Neural cell (in vitro differentiated cells): ENCODE measurements at regions not wholly inside any gene's neighbourhood (a gene's known extent, or its start where the extent isn't known, plus 50 kb on each side); places are given as distances from the start of the nearest gene placed in this dataset.

Experiments
- H2AFZ ChIP-seq: fragments of 200-600, 300-800 bp; sonication (generic), shearing (Covaris generic); 2 replicates; pipeline ENCODE4 v1.6.0; 2014; ENCODE audit warnings: low read depth, mild to moderate bottlenecking, antibody characterized with exemption, low read length, moderate library complexity
- H3F3A ChIP-seq: fragments of 200-600 bp; shearing (Covaris generic); 2 replicates; pipeline ENCODE4 v1.6.1; 2016; ENCODE audit warnings: mild to moderate bottlenecking, moderate library complexity, mixed read lengths, antibody characterized with exemption, low read length; ENCODE audit not compliant: insufficient read depth, poor library complexity, severe bottlenecking
- H3K27ac ChIP-seq: fragments of 200-600, 300-800 bp; sonication (generic), shearing (Covaris generic); 2 replicates; pipeline ENCODE4 v1.5.1; 2014; ENCODE audit warnings: mild to moderate bottlenecking, low read length, moderate library complexity
- H3K27me3 ChIP-seq: fragments of 300-800, 200-600 bp; sonication (generic), shearing (Covaris generic); 2 replicates; pipeline ENCODE4 v1.6.0; 2014; ENCODE audit warnings: mild to moderate bottlenecking, low read depth, low read length, moderate library complexity; ENCODE audit not compliant: insufficient read depth
- H3K36me3 ChIP-seq: fragments of 300-800, 200-600 bp; sonication (generic), shearing (Covaris generic); 2 replicates; pipeline ENCODE4 v1.5.1; 2014; ENCODE audit warnings: mild to moderate bottlenecking, antibody characterized with exemption, low read length, moderate library complexity; ENCODE audit not compliant: insufficient read depth
- H3K4me2 ChIP-seq: fragments of 300-800, 200-600 bp; sonication (generic), shearing (Covaris generic); 2 replicates; pipeline ENCODE4 v1.6.0; 2014; ENCODE audit warnings: mild to moderate bottlenecking, low read length
- H3K4me3 ChIP-seq: fragments of 300-800, 200-600 bp; sonication (generic), shearing (Covaris generic); 2 replicates; pipeline ENCODE4 v1.5.1; 2014; ENCODE audit warnings: mild to moderate bottlenecking, low read length, moderate library complexity
- H3K79me2 ChIP-seq: fragments of 200-600 bp; shearing (Covaris generic); replicated peaks from 2 replicates; pipeline ENCODE4 v1.6.0; 2014; ENCODE audit warnings: mild to moderate bottlenecking, low read length, moderate library complexity; ENCODE audit not compliant: insufficient read depth
- H3K9ac ChIP-seq: fragments of 300-800, 200-600 bp; sonication (generic), shearing (Covaris generic); 2 replicates; pipeline ENCODE4 v1.6.1; 2016; ENCODE audit warnings: mild to moderate bottlenecking, low read length, mixed read lengths
- H3K9me2 ChIP-seq: fragments of 200-600 bp; shearing (Covaris generic); 2 replicates; pipeline ENCODE4 v1.6.1; 2016; ENCODE audit warnings: mild to moderate bottlenecking, low read length, mixed read lengths; ENCODE audit not compliant: insufficient read depth
- H3K9me3 ChIP-seq: fragments of 200-600, 300-800 bp; sonication (generic), shearing (Covaris generic); 2 replicates; pipeline ENCODE4 v1.6.1; 2016; ENCODE audit warnings: mild to moderate bottlenecking, mixed run types, low read length, moderate library complexity, mixed read lengths
- H4K20me1 ChIP-seq: fragments of 200-600 bp; shearing (Covaris generic); 2 replicates; pipeline ENCODE4 v1.6.1; 2016; ENCODE audit warnings: mild to moderate bottlenecking, mixed run types; ENCODE audit not compliant: insufficient read depth
- EP300 ChIP-seq: fragments of 450-650 bp; conservative IDR thresholded peaks from 2 replicates; pipeline ENCODE4 v1.6.1; 2014; ENCODE audit warnings: antibody characterized with exemption, mild to moderate bottlenecking, moderate library complexity; ENCODE audit not compliant: poor library complexity, severe bottlenecking
- EZH2 ChIP-seq: fragments of 200-600, 300-800 bp; shearing (Covaris generic), sonication (generic); IDR thresholded peaks from 2 replicates; pipeline ENCODE4 v1.6.1; 2014; ENCODE audit warnings: antibody characterized with exemption, low read length, borderline replicate concordance, mild to moderate bottlenecking; ENCODE audit not compliant: insufficient read depth, poor library complexity, severe bottlenecking
- MXI1 ChIP-seq: fragments of 450-650 bp; conservative IDR thresholded peaks from 2 replicates; pipeline ENCODE4 v1.6.1; 2014; ENCODE audit warnings: antibody characterized with exemption, mild to moderate bottlenecking; ENCODE audit not compliant: poor library complexity, severe bottlenecking
- POLR2AphosphoS5 ChIP-seq: IDR thresholded peaks from 2 replicates; pipeline ENCODE4 v1.6.1; 2012
- RAD21 ChIP-seq: fragments of 450-650 bp; conservative IDR thresholded peaks from 2 replicates; pipeline ENCODE4 v1.6.1; 2014; ENCODE audit warnings: antibody characterized with exemption, mild to moderate bottlenecking, moderate library complexity
- SMC3 ChIP-seq: fragments of 450-650 bp; conservative IDR thresholded peaks from 2 replicates; pipeline ENCODE4 v1.6.1; 2014; ENCODE audit warnings: antibody characterized with exemption, mild to moderate bottlenecking, moderate library complexity; ENCODE audit not compliant: poor library complexity
- TAF1 ChIP-seq: IDR thresholded peaks from 2 replicates; pipeline ENCODE4 v1.6.1; 2012; ENCODE audit warnings: low read depth
- TF ChIP-seq, protein P1 (sequence below): IDR thresholded peaks from 2 replicates; pipeline ENCODE4 v1.6.1; 2012; ENCODE audit warnings: borderline replicate concordance
- TF ChIP-seq, protein P2 (sequence below): fragments of 450-650 bp; IDR thresholded peaks from 2 replicates; pipeline ENCODE4 v1.5.1; 2014; ENCODE audit warnings: antibody characterized with exemption, mild to moderate bottlenecking, moderate library complexity; ENCODE audit not compliant: poor library complexity, severe bottlenecking

DNA sequence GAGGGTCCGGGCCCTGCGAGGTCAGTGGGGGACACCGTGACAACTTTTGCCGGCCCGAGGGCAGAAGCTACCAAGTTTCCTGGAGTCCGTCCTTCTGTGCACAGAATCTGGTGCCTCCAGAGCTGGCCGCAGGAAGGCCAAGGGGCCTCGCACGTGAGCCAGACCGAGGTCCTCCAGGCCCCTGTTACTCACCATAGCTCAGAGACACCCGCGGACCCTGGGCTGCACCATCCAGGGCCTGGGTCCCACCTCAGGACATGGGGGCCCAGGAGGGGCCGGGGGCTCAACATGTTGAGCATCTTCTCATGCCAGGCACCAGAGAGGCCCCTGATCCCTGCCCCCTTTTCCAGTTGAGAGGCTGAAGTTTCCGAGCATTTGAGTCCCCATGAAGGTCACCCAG, 87.9 kb downstream of the HMX1 start:
- TF ChIP-seq TAF1 (no peak), EP300 (no peak), MXI1 (no peak), EZH2 (no peak), SMC3 (no peak), POLR2AphosphoS5 (no peak), RAD21 (no peak)
- TF ChIP-seq, protein P1, sequence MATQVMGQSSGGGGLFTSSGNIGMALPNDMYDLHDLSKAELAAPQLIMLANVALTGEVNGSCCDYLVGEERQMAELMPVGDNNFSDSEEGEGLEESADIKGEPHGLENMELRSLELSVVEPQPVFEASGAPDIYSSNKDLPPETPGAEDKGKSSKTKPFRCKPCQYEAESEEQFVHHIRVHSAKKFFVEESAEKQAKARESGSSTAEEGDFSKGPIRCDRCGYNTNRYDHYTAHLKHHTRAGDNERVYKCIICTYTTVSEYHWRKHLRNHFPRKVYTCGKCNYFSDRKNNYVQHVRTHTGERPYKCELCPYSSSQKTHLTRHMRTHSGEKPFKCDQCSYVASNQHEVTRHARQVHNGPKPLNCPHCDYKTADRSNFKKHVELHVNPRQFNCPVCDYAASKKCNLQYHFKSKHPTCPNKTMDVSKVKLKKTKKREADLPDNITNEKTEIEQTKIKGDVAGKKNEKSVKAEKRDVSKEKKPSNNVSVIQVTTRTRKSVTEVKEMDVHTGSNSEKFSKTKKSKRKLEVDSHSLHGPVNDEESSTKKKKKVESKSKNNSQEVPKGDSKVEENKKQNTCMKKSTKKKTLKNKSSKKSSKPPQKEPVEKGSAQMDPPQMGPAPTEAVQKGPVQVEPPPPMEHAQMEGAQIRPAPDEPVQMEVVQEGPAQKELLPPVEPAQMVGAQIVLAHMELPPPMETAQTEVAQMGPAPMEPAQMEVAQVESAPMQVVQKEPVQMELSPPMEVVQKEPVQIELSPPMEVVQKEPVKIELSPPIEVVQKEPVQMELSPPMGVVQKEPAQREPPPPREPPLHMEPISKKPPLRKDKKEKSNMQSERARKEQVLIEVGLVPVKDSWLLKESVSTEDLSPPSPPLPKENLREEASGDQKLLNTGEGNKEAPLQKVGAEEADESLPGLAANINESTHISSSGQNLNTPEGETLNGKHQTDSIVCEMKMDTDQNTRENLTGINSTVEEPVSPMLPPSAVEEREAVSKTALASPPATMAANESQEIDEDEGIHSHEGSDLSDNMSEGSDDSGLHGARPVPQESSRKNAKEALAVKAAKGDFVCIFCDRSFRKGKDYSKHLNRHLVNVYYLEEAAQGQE: no peak
- TF ChIP-seq, protein P2, sequence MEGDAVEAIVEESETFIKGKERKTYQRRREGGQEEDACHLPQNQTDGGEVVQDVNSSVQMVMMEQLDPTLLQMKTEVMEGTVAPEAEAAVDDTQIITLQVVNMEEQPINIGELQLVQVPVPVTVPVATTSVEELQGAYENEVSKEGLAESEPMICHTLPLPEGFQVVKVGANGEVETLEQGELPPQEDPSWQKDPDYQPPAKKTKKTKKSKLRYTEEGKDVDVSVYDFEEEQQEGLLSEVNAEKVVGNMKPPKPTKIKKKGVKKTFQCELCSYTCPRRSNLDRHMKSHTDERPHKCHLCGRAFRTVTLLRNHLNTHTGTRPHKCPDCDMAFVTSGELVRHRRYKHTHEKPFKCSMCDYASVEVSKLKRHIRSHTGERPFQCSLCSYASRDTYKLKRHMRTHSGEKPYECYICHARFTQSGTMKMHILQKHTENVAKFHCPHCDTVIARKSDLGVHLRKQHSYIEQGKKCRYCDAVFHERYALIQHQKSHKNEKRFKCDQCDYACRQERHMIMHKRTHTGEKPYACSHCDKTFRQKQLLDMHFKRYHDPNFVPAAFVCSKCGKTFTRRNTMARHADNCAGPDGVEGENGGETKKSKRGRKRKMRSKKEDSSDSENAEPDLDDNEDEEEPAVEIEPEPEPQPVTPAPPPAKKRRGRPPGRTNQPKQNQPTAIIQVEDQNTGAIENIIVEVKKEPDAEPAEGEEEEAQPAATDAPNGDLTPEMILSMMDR: no peak
- H3K9ac ChIP-seq: no peak overlapping the region
- no peaks in the 10 kb centered on the region for H3K79me2 ChIP-seq
- H3K4me3 ChIP-seq: no peak overlapping the region
- H3K9me2 ChIP-seq: no peaks in the 10 kb centered on the region
- no peak overlapping the region for H3K27ac ChIP-seq
- no peaks in the 10 kb centered on the region for H3K36me3 ChIP-seq
- H3K9me3 ChIP-seq: no peaks in the 10 kb centered on the region
- no peaks in the 10 kb centered on the region for H3F3A ChIP-seq
- no peak overlapping the region for H3K4me2 ChIP-seq
- H2AFZ ChIP-seq: no peak overlapping the region
- no peaks in the 10 kb centered on the region for H3K27me3 ChIP-seq
- no peaks in the 10 kb centered on the region for H4K20me1 ChIP-seq

DNA sequence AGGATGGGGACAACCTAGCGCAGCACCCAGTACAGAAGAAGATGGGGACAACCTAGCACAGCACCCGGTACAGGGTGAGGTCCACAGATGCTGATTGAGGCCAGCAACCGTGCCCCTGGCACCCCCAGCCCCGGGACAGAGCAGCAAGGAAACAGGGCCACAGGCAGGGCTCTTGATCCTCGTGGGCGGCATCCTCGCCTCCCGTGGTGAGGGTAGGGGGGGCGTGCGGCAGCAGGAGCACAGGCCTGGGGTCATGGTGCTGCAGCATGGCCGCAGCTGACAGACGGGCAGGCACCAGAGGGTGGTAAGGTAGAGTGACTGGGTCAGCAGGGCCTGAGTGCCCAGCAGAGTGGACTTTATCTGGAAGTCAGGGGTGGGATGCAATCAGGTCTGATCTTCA, 89.5 kb downstream of the HMX1 start:
- Histone ChIP-seq H3F3A (no peaks in the 10 kb centered on the region), H3K9me3 (no peaks in the 10 kb centered on the region), H3K36me3 (no peaks in the 10 kb centered on the region), H3K27ac (no peak overlapping the region), H3K9me2 (no peaks in the 10 kb centered on the region), H4K20me1 (no peaks in the 10 kb centered on the region), H3K4me2 (no peak overlapping the region), H3K9ac (no peak overlapping the region), H3K79me2 (no peaks in the 10 kb centered on the region), H2AFZ (no peak overlapping the region), H3K27me3 (no peaks in the 10 kb centered on the region), H3K4me3 (no peak overlapping the region)
- TF ChIP-seq TAF1 (no peak), EZH2 (no peak), EP300 (no peak), RAD21 (no peak), SMC3 (no peak)
- TF ChIP-seq, protein P1: no peak
- TF ChIP-seq, protein P2: no peak
